ENCODE measurements at regions not wholly inside any gene's neighbourhood (a gene's known extent, or its start where the extent isn't known, plus 50 kb on each side); places are given as distances from the start of the nearest gene placed in this dataset.
"Not testable (repeated sequence)": the region's sequence is repeated elsewhere in the genome, so short reads cannot be mapped to it uniquely, and the experiment has no call there.

GRCh38 chr6:76876922-76877553 lies 586.3 kb downstream of the HTR1B start:
- no peak for DNase-seq (ENCODE audit: low spot score)
- intact Hi-C loops (cut with DNase I), result no loop called here

- DNase-seq (ENCODE audit: low spot score); intact Hi-C loops (cut with DNase I): not testable (repeated sequence)
Measured at GRCh38 chr6:76876430-76876829, 586.9 kb downstream of the HTR1B start.

- no peak for DNase-seq (ENCODE audit: low spot score)
- intact Hi-C loops (cut with DNase I), result loop anchor here (10.0 kb wide), 1 partner anchor 932 kb away; no protein-coding TSS in a partner anchor
Measured at GRCh38 chr6:76867182-76867581, 596.1 kb downstream of the HTR1B start.

GRCh38 chr6:76866091-76866915 lies 597.0 kb downstream of the HTR1B start:
- intact Hi-C loops (cut with DNase I), result loop anchor here (10.0 kb wide), 1 partner anchor 932 kb away; no protein-coding TSS in a partner anchor
- no peak for DNase-seq (ENCODE audit: low spot score)

GRCh38 chr6:76862936-76863335 lies 600.4 kb downstream of the HTR1B start:
- DNase-seq (ENCODE audit: low spot score), result no peak
- intact Hi-C loops (cut with DNase I), result loop anchor here (5.0 to 10.0 kb wide), 2 partner anchors 171 to 928 kb away; no protein-coding TSS in a partner anchor

GRCh38 chr6:76861403-76861802 lies 601.9 kb downstream of the HTR1B start:
- no peak for DNase-seq (ENCODE audit: low spot score)
- intact Hi-C loops (cut with DNase I), result loop anchor here (5.0 to 10.0 kb wide), 2 partner anchors 169 to 927 kb away; no protein-coding TSS in a partner anchor

GRCh38 chr6:76856065-76856464 lies 607.2 kb downstream of the HTR1B start:
- intact Hi-C loops (cut with DNase I), result no loop called here
- no peak for DNase-seq (ENCODE audit: low spot score)

- intact Hi-C loops (cut with DNase I), result no loop called here
- no peak for DNase-seq (ENCODE audit: low spot score)
Measured at GRCh38 chr6:76852776-76853175, 610.5 kb downstream of the HTR1B start.

- DNase-seq (ENCODE audit: low spot score); intact Hi-C loops (cut with DNase I): not testable (repeated sequence)
Measured at GRCh38 chr6:76849274-76849970, 613.9 kb downstream of the HTR1B start.

GRCh38 chr6:76843054-76843822 lies 620.1 kb downstream of the HTR1B start:
- DNase-seq (ENCODE audit: low spot score), result no peak
- intact Hi-C loops (cut with DNase I), result no loop called here

GRCh38 chr6:76840865-76841264 lies 622.4 kb downstream of the HTR1B start:
- intact Hi-C loops (cut with DNase I), result no loop called here

GRCh38 chr6:76840041-76840745 lies 623.1 kb downstream of the HTR1B start:
- no peak for DNase-seq (ENCODE audit: low spot score)
- intact Hi-C loops (cut with DNase I), result no loop called here

More at GRCh38 chr6:76840865-76841264, 622.4 kb downstream of the HTR1B start:
- no peak for DNase-seq (ENCODE audit: low spot score)

- DNase-seq (ENCODE audit: low spot score), result no peak
- intact Hi-C loops (cut with DNase I), result no loop called here
Measured at GRCh38 chr6:76839505-76839904, 623.8 kb downstream of the HTR1B start.

GRCh38 chr6:76837564-76837963 lies 625.7 kb downstream of the HTR1B start:
- intact Hi-C loops (cut with DNase I), result no loop called here
- no peak for DNase-seq (ENCODE audit: low spot score)

GRCh38 chr6:76835695-76836094 lies 627.6 kb downstream of the HTR1B start:
- intact Hi-C loops (cut with DNase I), result no loop called here
- no peak for DNase-seq (ENCODE audit: low spot score)

- intact Hi-C loops (cut with DNase I), result no loop called here
- no peak for DNase-seq (ENCODE audit: low spot score)
Measured at GRCh38 chr6:76835293-76835692, 628.0 kb downstream of the HTR1B start.

- intact Hi-C loops (cut with DNase I), result no loop called here
- no peak for DNase-seq (ENCODE audit: low spot score)
Measured at GRCh38 chr6:76834399-76834798, 628.9 kb downstream of the HTR1B start.

- intact Hi-C loops (cut with DNase I), result no loop called here
- no peak for DNase-seq (ENCODE audit: low spot score)
Measured at GRCh38 chr6:76831299-76831698, 632.0 kb downstream of the HTR1B start.

- intact Hi-C loops (cut with DNase I); DNase-seq (ENCODE audit: low spot score): not testable (repeated sequence)
Measured at GRCh38 chr6:76823578-76823977, 639.7 kb downstream of the HTR1B start.
